Chondrocyte (in vitro differentiated cells): ENCODE measurements at regions not wholly inside any gene's neighbourhood (a gene's known extent, or its start where the extent isn't known, plus 50 kb on each side); places are given as distances from the start of the nearest gene placed in this dataset.

Experiments used
- DNase-seq: peaks from one replicate; pipeline ENCODE4 v3.0.0; 2021; ENCODE audit warnings: mixed read lengths, low spot score
- H3K27ac Mint-ChIP-seq: one replicate; pipeline ENCODE4 v1.8.0; 2021; ENCODE audit warnings: mild to moderate bottlenecking, moderate library complexity, mixed read lengths; ENCODE audit not compliant: unreplicated experiment
- H3K27me3 Mint-ChIP-seq: 2 replicates; pipeline ENCODE4 v1.8.0; 2021; ENCODE audit warnings: low read depth, mixed read lengths
- H3K36me3 Mint-ChIP-seq: 2 replicates; pipeline ENCODE4 v1.8.0; 2021; ENCODE audit warnings: low read depth, mixed read lengths
- H3K4me1 Mint-ChIP-seq: 2 replicates; pipeline ENCODE4 v1.8.0; 2021; ENCODE audit warnings: low read depth, mild to moderate bottlenecking, mixed read lengths
- H3K4me3 Mint-ChIP-seq: one replicate; pipeline ENCODE4 v1.8.0; 2021; ENCODE audit warnings: mild to moderate bottlenecking, moderate library complexity, mixed read lengths; ENCODE audit not compliant: unreplicated experiment
- H3K9me3 Mint-ChIP-seq: 2 replicates; pipeline ENCODE4 v1.8.0; 2021; ENCODE audit warnings: low read depth, mixed read lengths
- CTCF ChIP-seq: fragments of 200-600 bp; sonication (generic); IDR thresholded peaks from 2 replicates; pipeline ENCODE4 v1.5.0; 2021; ENCODE audit warnings: antibody characterized with exemption, mild to moderate bottlenecking, moderate library complexity

- Mint-ChIP-seq H3K4me1 (no peaks in the 10 kb centered on the region), H3K27me3 (peaks cover 5% of the 10 kb centered on the region), H3K4me3 (no peak overlapping the region), H3K36me3 (no peaks in the 10 kb centered on the region), H3K9me3 (no peaks in the 10 kb centered on the region), H3K27ac (no peak overlapping the region)
- no peak for TF ChIP-seq CTCF
- DNase-seq = no peak
Observed at GRCh38 chr3:66165660-66166059, 55.1 kb upstream of the SLC25A26 start.

GRCh38 chr3:66164155-66164554, 56.6 kb upstream of the SLC25A26 start:
- DNase-seq = no peak
- no peaks in the 10 kb centered on the region for H3K4me1 Mint-ChIP-seq
- H3K27ac Mint-ChIP-seq = no peak overlapping the region
- H3K36me3 Mint-ChIP-seq = no peaks in the 10 kb centered on the region
- H3K4me3 Mint-ChIP-seq = no peak overlapping the region
- H3K9me3 Mint-ChIP-seq = no peaks in the 10 kb centered on the region
- H3K27me3 Mint-ChIP-seq = peaks cover 5% of the 10 kb centered on the region
- no peak for TF ChIP-seq CTCF

- no peaks in the 10 kb centered on the region for H3K4me1 Mint-ChIP-seq
- H3K27me3 Mint-ChIP-seq = peaks cover 5% of the 10 kb centered on the region
- TF ChIP-seq CTCF = no peak
- H3K27ac Mint-ChIP-seq = no peak overlapping the region
- H3K9me3 Mint-ChIP-seq = no peaks in the 10 kb centered on the region
- no peaks in the 10 kb centered on the region for H3K36me3 Mint-ChIP-seq
- no peak overlapping the region for H3K4me3 Mint-ChIP-seq
- DNase-seq = no peak
Observed at GRCh38 chr3:66163222-66163621, 57.6 kb upstream of the SLC25A26 start.

- Mint-ChIP-seq H3K36me3 (no peaks in the 10 kb centered on the region), H3K27me3 (peaks cover 5% of the 10 kb centered on the region), H3K9me3 (no peaks in the 10 kb centered on the region), H3K4me3 (no peak overlapping the region), H3K4me1 (no peaks in the 10 kb centered on the region), H3K27ac (no peak overlapping the region)
- no peak for DNase-seq
- TF ChIP-seq CTCF = no peak
Observed at GRCh38 chr3:66162766-66163165, 58.0 kb upstream of the SLC25A26 start.

- H3K36me3 Mint-ChIP-seq = no peaks in the 10 kb centered on the region
- no peaks in the 10 kb centered on the region for H3K27me3 Mint-ChIP-seq
- no peaks in the 10 kb centered on the region for H3K9me3 Mint-ChIP-seq
- TF ChIP-seq CTCF = no peak
- H3K4me1 Mint-ChIP-seq = peaks cover 8% of the 10 kb centered on the region
- no peak overlapping the region for H3K27ac Mint-ChIP-seq
- DNase-seq = no peak
- H3K4me3 Mint-ChIP-seq = no peak overlapping the region
Observed at GRCh38 chr3:66158933-66159683, 61.7 kb upstream of the SLC25A26 start.
